Activated naive CD4-positive, alpha-beta T cell treated with anti-CD3 and anti-CD28 coated beads, Interleukin-2, amount 10 ng/mL, durations not matched to agents 7 days and 5 days (primary cell): ENCODE measurements at regions not wholly inside any gene's neighbourhood (a gene's known extent, or its start where the extent isn't known, plus 50 kb on each side); places are given as distances from the start of the nearest gene placed in this dataset.

Source experiments
- CTCF ChIA-PET: fragments of 350-600 bp; sonication (Branson Sonifier 250); formaldehyde crosslinking; loops from one replicate; lab custom pipeline; 2021; ENCODE audit warnings: antibody characterized with exemption; lab: Charles Lee
- DNase-seq: peaks from one replicate; pipeline ENCODE4 v3.0.0-alpha.2; 2020
- H3K27ac Mint-ChIP-seq: one replicate; pipeline ENCODE4 v1.8.0; 2021; ENCODE audit warnings: mild to moderate bottlenecking, moderate library complexity, mixed read lengths
- H3K27me3 Mint-ChIP-seq: one replicate; pipeline ENCODE4 v1.8.0; 2021; ENCODE audit warnings: mild to moderate bottlenecking, mixed read lengths
- H3K36me3 Mint-ChIP-seq: one replicate; pipeline ENCODE4 v1.8.0; 2021; ENCODE audit warnings: mixed read lengths
- H3K4me1 Mint-ChIP-seq: one replicate; pipeline ENCODE4 v1.8.0; 2021; ENCODE audit warnings: mixed read lengths
- H3K4me3 Mint-ChIP-seq: one replicate; pipeline ENCODE4 v1.8.0; 2021; ENCODE audit warnings: mild to moderate bottlenecking, moderate library complexity, mixed read lengths
- H3K9me3 Mint-ChIP-seq: one replicate; pipeline ENCODE4 v1.8.0; 2021; ENCODE audit warnings: mixed read lengths

DNA sequence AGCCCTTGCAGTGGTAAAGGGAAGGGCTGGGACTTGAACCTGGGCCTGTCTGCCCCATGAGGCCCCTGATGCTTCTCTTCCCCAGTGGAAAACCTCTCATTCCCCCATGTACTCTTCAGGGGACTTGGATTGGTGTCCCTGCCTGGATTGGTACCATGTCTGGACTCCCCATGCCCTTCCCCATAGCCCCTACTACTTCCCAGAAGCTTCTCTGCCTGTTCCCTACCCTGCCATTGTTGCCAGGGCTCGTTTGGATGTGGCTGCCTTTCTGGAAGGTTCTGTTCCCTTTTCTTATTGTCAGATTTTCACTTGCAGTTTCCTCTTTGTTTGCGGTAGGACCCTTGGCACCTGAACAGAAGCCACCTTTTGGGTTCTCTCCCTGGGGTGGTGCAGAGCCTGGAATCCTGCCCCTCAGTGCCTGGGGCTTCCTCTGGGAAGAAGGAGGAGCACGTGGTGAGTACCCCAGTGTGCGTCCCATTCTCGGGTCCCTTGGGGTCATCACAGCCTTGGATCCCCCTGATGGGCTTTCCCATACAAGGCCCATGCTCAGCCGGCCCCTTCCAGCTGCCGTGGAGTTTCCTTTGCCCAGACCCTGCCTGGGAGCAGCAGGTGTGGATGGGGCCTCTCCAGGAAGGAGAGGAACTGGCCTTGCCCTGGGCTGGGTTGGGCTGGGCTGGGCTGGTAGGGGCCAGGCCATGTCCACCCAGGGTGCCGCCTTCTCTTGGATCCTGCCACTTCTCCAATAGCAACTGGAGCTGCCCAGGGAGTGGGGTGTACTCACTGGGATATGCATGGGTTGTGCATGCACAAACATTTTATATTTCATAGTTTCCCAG is 281.1 kb downstream of the PTPRU start:
- H3K4me3 Mint-ChIP-seq: no peak overlapping the region
- no peaks in the 10 kb centered on the region for H3K36me3 Mint-ChIP-seq
- H3K9me3 Mint-ChIP-seq: no peaks in the 10 kb centered on the region
- CTCF ChIA-PET: no interaction called here
- H3K27me3 Mint-ChIP-seq: peaks cover 7% of the 10 kb centered on the region
- DNase-seq: no peak
- no peaks in the 10 kb centered on the region for H3K4me1 Mint-ChIP-seq
- no peak overlapping the region for H3K27ac Mint-ChIP-seq

DNA sequence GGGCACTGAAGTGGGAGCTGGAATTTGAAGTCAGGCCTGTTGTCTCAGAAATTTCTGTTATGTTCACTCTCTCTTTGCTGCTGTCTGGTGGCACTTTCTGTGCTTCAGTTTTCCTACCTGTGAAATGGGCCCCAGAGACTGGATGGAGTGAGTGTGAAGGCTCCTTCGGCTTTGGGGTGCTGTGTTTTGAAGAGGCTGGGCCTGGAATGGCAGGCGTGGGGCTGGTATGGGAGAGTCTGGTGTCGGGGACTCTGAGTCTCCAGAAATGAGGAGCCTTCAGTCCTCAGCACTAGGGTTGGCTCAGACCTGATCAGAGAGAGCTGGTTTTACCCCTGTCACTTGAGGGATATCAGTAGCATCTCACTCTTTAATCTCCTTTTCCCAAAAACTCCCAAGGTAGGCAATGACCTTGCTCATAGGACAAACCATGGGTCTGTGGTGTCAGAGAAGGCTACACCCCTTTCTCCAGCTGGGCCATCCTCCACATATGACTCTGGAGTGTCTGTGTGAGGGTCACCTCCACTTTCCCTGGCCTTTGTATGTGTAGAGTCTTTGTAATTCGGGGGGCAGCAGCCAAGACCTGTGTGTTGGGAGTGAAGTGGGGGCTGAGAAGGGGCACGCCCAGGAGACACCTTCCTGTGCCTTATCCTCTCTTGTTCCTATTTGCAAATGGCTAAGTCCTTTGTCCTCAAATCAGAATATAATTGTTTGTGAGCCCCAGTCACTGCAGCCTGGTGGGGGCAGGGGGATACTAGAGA is 279.9 kb downstream of the PTPRU start:
- DNase-seq: no peak
- Mint-ChIP-seq H3K9me3 (no peaks in the 10 kb centered on the region), H3K27me3 (peaks cover 7% of the 10 kb centered on the region), H3K4me1 (no peaks in the 10 kb centered on the region), H3K4me3 (no peak overlapping the region), H3K27ac (no peak overlapping the region), H3K36me3 (no peaks in the 10 kb centered on the region)
- CTCF ChIA-PET: no interaction called here

DNA sequence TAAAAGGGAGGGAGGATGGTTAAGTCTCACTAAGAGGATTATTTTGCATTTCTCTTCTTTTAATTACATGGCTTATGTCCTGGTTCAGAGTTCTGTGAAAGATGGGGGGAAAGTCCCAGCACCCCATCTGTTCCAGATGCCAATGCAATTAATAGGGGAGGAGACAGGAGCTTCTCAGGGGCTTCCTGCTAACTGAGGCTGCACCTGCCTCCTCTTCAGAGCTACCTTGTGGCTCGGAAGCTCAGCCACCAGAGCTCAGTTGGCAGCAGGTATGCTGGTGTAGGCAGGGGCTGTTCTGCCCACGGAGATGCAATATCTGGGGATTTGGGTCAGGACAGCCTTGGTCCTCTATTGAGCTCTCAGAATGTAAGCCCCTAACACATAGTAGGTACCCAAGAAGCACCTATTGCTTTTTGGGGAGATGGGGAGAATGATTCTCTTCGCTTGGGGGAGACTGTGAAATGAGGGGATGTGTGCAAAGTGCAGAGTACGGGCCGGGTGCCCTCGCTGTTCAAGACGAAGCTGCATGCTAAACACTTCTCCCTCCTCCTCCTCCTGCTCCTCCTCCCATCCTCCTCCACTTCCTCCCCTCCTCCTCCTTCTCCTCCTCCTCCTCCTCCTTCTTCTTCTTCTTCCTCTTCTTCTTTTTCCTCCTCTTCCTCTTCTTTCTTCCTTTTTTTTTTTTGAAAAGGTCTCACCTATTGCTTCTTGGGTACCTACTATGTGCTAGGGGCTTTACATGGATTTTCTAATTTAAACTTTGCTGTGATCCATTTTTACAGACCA is 279.0 kb downstream of the PTPRU start:
- no peaks in the 10 kb centered on the region for H3K36me3 Mint-ChIP-seq
- no peaks in the 10 kb centered on the region for H3K9me3 Mint-ChIP-seq
- H3K27me3 Mint-ChIP-seq: peaks cover 7% of the 10 kb centered on the region
- H3K4me3 Mint-ChIP-seq: no peak overlapping the region
- H3K27ac Mint-ChIP-seq: no peak overlapping the region
- no peak for DNase-seq
- CTCF ChIA-PET: no interaction called here
- no peaks in the 10 kb centered on the region for H3K4me1 Mint-ChIP-seq

DNA sequence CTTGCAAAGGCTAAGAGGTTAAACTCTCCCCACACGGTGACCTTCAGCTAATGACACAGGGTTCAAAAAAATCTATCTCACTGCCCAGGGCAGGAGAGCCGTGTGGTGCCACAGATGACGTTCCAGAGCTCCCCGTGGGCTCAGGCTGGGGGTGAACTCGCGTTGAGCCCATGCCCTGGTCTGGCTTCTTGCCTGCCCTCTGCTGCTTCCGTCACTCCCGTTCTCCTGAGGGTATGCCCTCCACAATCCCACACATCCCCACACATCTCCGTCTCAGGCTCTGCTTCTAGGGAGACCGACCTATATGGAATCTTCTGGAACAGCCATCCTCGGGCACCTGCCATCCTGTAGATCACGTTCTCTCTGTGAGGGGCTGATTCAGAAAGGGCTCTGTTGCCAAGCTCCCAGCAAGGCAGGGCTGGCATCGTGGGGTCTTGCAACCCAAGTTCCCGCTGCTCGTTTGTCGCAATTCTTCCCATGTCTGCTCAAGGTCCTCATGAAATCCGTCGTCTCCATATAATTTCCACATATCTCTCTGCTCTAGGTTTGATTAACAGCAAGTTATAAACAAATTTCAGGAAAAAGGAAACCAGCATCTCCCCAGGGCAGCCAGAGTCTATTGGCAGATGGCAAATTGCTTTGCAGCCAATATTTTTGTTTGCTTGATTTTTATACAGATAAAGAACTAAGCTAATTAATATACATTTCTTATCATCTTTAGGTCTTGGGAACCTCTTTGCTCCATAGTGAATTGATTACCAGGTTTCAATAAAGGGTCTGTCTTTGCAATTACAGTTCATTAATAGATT is 278.2 kb downstream of the PTPRU start:
- Mint-ChIP-seq H3K27ac (no peak overlapping the region), H3K9me3 (no peaks in the 10 kb centered on the region), H3K4me1 (no peaks in the 10 kb centered on the region), H3K4me3 (no peak overlapping the region), H3K36me3 (no peaks in the 10 kb centered on the region), H3K27me3 (peaks cover 7% of the 10 kb centered on the region)
- no peak for DNase-seq
- CTCF ChIA-PET: interaction anchor here (1.4 kb wide), 1 partner anchor 866 kb away, joined by 3 read pairs; no protein-coding TSS in a partner anchor

DNA sequence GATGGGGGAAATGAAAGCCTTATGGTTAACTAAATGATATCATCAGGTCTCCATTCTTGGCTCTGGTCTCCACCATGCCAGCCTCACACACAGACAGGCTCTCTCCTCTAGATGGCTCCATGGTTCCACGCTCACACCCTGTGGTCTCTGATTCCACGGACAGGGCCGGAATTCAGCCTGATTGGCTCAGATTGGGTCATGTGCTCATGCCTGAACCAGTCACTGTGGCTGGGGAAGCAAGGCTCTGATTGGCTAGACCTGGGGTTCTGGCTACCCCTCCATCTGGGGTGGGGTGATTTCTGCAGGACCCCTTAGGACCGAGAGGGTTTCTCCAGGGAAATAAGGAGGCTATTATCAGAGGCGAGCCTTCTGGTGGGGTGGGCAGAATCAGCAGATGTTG is 277.0 kb downstream of the PTPRU start:
- CTCF ChIA-PET: no interaction called here
- DNase-seq: no peak
- Mint-ChIP-seq H3K9me3 (no peaks in the 10 kb centered on the region), H3K4me1 (no peaks in the 10 kb centered on the region), H3K4me3 (no peak overlapping the region), H3K27me3 (peaks cover 12% of the 10 kb centered on the region), H3K36me3 (no peaks in the 10 kb centered on the region), H3K27ac (no peak overlapping the region)

DNA sequence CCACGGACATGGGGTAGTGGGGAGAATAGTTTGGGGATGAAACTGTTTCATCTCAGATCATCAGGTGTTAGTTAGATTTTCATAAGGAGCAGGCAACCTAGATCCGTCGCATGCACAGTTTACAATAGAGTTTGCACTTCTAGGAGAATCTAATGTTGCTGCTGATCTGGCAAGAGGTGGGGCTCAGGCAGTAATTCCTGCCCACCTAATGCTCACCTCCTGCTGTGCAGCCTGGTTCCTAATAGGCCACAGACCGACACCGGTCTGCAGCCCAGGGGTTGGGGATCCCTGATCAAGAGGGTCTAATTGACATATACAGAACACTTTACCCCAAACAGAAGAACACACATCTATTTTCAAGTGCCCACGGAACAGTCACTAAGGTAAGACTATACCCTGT is 275.1 kb downstream of the PTPRU start:
- Mint-ChIP-seq H3K9me3 (no peaks in the 10 kb centered on the region), H3K4me1 (no peaks in the 10 kb centered on the region), H3K27me3 (peaks cover 11% of the 10 kb centered on the region), H3K36me3 (no peaks in the 10 kb centered on the region), H3K27ac (no peak overlapping the region), H3K4me3 (no peak overlapping the region)
- no peak for DNase-seq
- CTCF ChIA-PET: no interaction called here

DNA sequence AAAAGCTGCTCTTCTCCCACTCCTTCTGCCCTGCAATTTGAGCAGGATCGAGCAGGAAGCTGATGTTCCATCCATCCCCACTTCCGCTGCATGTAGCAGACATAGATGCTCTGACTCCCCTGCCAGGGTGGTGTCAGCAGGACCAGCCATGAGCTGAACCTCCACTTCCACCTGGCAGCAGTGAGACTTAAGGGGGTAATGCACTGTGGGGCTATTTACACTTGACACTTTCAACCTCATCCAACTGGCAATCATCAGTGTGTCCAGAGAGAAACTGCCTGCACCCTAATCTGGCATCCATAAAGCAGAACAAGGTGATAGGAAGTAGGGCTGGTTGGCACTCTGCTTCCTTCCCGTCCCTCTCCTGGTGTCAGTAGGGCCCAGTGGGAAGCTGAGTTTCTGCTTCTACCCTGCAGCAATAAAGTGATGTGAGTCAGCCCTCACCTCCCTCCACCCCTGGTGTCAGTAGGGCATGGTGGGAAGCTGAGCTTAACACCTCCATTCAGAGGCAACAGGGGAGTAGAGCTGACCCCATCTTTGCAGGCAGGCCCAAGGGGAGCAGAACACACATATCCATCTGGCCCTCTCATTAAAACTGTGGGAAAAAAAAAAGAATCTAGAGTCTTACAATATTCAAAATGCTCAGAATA is 272.3 kb downstream of the PTPRU start:
- Mint-ChIP-seq H3K9me3 (no peaks in the 10 kb centered on the region), H3K4me3 (no peak overlapping the region), H3K27ac (no peak overlapping the region), H3K27me3 (peaks cover 6% of the 10 kb centered on the region), H3K4me1 (no peaks in the 10 kb centered on the region), H3K36me3 (no peaks in the 10 kb centered on the region)
- CTCF ChIA-PET: no interaction called here
- DNase-seq: no peak

DNA sequence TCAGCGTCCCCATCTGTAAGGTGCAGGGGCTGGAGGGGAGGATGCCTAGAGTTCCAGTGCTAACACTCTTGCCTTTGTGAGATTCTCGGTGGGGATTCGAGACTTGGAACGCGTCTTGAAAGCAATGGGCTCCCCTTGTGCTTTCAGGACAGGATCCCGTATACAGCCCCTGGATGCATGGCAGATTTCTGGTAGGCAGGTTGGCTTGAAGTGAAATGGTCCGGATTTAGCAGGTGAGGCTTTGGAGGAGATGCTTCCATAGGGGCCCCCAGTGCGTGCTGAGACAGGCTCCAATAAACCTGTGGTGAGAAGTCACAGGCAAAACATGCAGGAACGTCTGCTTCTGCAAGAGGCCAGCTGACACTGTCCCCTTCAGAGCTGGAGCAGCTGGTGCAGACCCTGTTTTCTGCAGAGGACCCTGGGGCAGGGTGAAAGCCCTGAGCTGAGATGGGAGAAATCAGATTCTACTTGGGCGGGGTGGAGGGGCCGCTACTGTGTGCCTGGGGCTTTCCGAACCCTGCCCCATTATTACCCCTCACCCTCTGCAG is 270.4 kb downstream of the PTPRU start:
- Mint-ChIP-seq H3K4me1 (no peaks in the 10 kb centered on the region), H3K27ac (no peak overlapping the region), H3K4me3 (no peak overlapping the region), H3K36me3 (no peaks in the 10 kb centered on the region), H3K27me3 (peaks cover 14% of the 10 kb centered on the region), H3K9me3 (no peaks in the 10 kb centered on the region)
- CTCF ChIA-PET: no interaction called here
- DNase-seq: no peak

DNA sequence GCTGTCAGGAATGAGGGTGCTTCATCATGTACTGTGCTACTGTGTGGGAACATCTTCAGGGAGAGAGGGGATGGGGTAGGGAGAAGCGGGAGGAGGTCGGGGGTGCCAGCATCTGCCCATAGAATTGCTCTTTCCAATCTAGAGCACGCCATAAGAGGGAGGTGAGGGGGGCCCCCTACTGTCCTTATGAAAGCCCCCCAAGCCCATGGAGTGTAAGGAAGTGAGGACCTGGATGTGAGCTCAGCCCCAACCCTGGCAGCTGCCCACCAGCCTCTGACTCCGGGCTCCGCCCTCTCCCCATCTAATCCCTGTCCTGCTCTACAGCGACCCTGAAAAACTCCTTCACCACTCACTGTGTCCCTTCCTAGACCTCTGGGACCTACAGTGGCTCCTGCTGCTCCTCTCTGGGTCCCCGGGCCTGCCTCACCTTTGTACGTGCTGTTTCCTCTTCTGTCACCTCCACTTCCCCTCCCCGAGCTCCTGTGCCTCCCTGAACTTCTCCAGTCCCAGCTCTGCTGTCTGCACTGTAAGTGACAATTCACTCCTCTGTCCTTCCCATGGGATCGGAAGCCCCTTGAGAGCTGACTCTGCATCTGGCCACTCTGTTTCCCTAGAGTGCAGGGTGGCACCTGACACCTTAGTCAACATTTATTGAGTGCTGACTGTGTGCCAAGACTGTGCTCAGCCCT is 269.4 kb downstream of the PTPRU start:
- Mint-ChIP-seq H3K4me1 (no peaks in the 10 kb centered on the region), H3K27me3 (peaks cover 14% of the 10 kb centered on the region), H3K9me3 (no peaks in the 10 kb centered on the region), H3K27ac (no peak overlapping the region), H3K36me3 (no peaks in the 10 kb centered on the region), H3K4me3 (no peak overlapping the region)
- DNase-seq: no peak
- CTCF ChIA-PET: no interaction called here

DNA sequence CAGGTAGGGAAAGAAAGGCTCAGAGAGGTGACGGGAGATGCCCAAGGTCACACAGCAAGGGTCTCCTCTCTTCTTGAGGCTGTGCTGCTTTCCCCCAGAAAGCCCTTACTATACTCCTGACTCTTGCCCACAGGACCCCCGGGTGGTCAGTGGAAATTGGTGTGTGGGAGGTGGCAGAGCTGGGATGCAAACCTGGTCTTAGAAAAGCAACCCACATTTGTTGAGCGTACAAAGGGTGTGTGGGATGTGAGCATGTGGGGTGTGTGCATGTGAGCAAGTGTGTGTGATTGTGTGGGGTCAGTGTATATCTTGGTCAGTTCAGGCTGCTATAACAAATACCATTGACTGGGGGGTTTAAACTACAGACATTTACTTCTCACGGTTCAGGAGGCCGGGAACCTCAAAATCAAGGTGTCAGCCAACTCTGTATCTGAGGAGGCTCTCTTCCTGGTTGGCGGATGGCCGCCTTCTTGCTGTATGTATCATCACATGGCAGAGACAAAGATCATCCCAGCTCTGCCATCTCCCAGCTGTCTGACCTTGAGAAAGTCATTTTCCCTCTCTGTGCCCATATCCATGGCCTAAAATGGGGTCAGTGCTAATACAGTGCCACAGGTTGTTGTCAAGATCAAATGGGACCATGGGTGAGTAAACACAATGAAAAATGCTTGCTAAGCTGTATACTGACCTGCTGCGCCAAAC is 268.5 kb downstream of the PTPRU start:
- CTCF ChIA-PET: no interaction called here
- H3K4me3 Mint-ChIP-seq: no peak overlapping the region
- no peaks in the 10 kb centered on the region for H3K9me3 Mint-ChIP-seq
- no peak overlapping the region for H3K27ac Mint-ChIP-seq
- no peaks in the 10 kb centered on the region for H3K4me1 Mint-ChIP-seq
- H3K27me3 Mint-ChIP-seq: peaks cover 14% of the 10 kb centered on the region
- DNase-seq: no peak
- no peaks in the 10 kb centered on the region for H3K36me3 Mint-ChIP-seq

DNA sequence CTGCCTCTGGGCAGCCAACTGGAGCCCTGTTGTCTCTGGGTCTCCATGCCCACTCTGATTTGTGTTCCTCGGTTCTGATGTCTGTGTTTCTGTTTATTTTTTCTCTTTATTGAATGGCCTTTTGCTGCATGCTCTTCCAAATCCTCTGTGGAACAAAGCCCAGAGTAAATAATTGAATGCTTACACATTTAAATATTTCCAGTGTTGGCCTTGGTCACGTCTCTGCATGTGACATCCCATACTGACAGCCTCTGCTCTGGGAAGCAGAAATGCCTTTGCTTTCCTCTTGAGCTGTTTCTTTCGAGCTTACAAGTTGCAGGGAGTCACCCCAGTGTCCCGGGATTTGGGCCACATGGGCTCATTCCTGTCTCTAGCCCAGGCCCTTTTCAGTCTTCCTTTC is 267.9 kb downstream of the PTPRU start:
- DNase-seq: no peak
- Mint-ChIP-seq H3K9me3 (no peaks in the 10 kb centered on the region), H3K4me1 (no peaks in the 10 kb centered on the region), H3K27me3 (peaks cover 16% of the 10 kb centered on the region), H3K36me3 (no peaks in the 10 kb centered on the region), H3K27ac (no peak overlapping the region), H3K4me3 (no peak overlapping the region)
- CTCF ChIA-PET: no interaction called here
